Sigmoid colon (tissue), 6 donors: ENCODE measurements at regions not wholly inside any gene's neighbourhood (a gene's known extent, or its start where the extent isn't known, plus 50 kb on each side); places are given as distances from the start of the nearest gene placed in this dataset.

Experiments used
- DNase-seq: peaks from one replicate; pipeline ENCODE4 v3.0.0-alpha.2; 2019
- H3K27ac ChIP-seq, 4 donors: fragments of 200-600 bp; sonication (generic); one replicate each; pipeline ENCODE4 v1.5.1; 2016 to 2019; ENCODE audit warnings: mild to moderate bottlenecking in 1 of 4
- H3K27me3 ChIP-seq, 3 donors: fragments of 200-600 bp; sonication (generic); one replicate each; pipeline ENCODE4 v1.5.1; 2019; ENCODE audit warnings: mild to moderate bottlenecking in 1 of 3
- H3K36me3 ChIP-seq, 4 donors: fragments of 200-600 bp; sonication (generic); one replicate each; pipeline ENCODE4 v1.5.1; 2016 to 2019
- H3K4me1 ChIP-seq, 4 donors: fragments of 200-600 bp; sonication (generic); one replicate each; pipeline ENCODE4 v1.5.1; 2017 to 2019
- H3K4me3 ChIP-seq, 4 donors: fragments of 200-600 bp; sonication (generic); one replicate each; pipeline ENCODE4 v1.5.1; 2017 to 2019; ENCODE audit warnings: mild to moderate bottlenecking in 2 of 4, moderate library complexity in 1 of 4
- H3K9me3 ChIP-seq, 4 donors: fragments of 200-600 bp in 3 of 4; sonication (generic) in 3 of 4; one replicate each; pipeline versions ENCODE4 v1.5.1 to v1.6.1; 2013 to 2019
- EP300 ChIP-seq, 4 donors: sonication (generic); formaldehyde crosslinking; IDR thresholded peaks; one replicate each; pipeline ENCODE4 v1.6.1; 2017; ENCODE audit warnings: antibody characterized with exemption in 4 of 4
- POLR2A ChIP-seq, 2 donors: fragments of 450-650 bp; IDR thresholded peaks; one replicate each; pipeline ENCODE4 v1.6.1; 2016; ENCODE audit warnings: antibody characterized with exemption in 2 of 2, mild to moderate bottlenecking in 2 of 2, moderate library complexity in 2 of 2
- POLR2AphosphoS5 ChIP-seq, 4 donors: sonication (generic); formaldehyde crosslinking; IDR thresholded peaks; one replicate each; pipeline ENCODE4 v1.6.1; 2017; ENCODE audit warnings: antibody characterized with exemption in 4 of 4
- WGBS, 2 donors: extraction: QIAGEN DNeasy Blood & Tissue Kit; methylation state at CpG; one replicate each; pipeline ENCODE4 v1.1.7; 2013; 5-methylcytosine and 5-hydroxymethylcytosine counted together
- intact Hi-C: fragments of 100-400 bp; cut with DNase I; formaldehyde crosslinking; loops from one replicate; pipeline ENCODE4 v1.15.1; 2023
- TF ChIP-seq, protein P1 (sequence below), 4 experiments: fragments of 450-650 bp in 3 of 4; fragments of 200-600 bp in 1 of 4; IDR thresholded peaks; one replicate each; pipeline ENCODE4 v1.5.1; 2016 to 2019; ENCODE audit warnings: antibody characterized with exemption in 4 of 4, mild to moderate bottlenecking in 3 of 4, moderate library complexity in 2 of 4
- donor health status: healthy with polysubstance abuse.
- donor health status: healthy.

GRCh38 chr11:24238771-24239645 lies 257.8 kb upstream of the LUZP2 start:
- Histone ChIP-seq H3K4me3 (no peak overlapping the region), H3K27me3 (no peaks in the 10 kb centered on the region), H3K36me3 (no peaks in the 10 kb centered on the region), H3K9me3 (no peaks in the 10 kb centered on the region), H3K27ac (peak overlapping the region in 1 of 4 donors; percentile 55), H3K4me1 (peaks cover 0 to 16% (median 10%) of the 10 kb centered on the region in 4 donors)
- 74 to 79% methylated on average over 3 of the region's 3 CpGs for WGBS, 2 donors
- no peak for DNase-seq
- no peak for TF ChIP-seq EP300 (IDR thresholded peaks at IDR 0.05)
- TF ChIP-seq POLR2AphosphoS5 (IDR thresholded peaks at IDR 0.05) = no peak
- TF ChIP-seq, protein P1, sequence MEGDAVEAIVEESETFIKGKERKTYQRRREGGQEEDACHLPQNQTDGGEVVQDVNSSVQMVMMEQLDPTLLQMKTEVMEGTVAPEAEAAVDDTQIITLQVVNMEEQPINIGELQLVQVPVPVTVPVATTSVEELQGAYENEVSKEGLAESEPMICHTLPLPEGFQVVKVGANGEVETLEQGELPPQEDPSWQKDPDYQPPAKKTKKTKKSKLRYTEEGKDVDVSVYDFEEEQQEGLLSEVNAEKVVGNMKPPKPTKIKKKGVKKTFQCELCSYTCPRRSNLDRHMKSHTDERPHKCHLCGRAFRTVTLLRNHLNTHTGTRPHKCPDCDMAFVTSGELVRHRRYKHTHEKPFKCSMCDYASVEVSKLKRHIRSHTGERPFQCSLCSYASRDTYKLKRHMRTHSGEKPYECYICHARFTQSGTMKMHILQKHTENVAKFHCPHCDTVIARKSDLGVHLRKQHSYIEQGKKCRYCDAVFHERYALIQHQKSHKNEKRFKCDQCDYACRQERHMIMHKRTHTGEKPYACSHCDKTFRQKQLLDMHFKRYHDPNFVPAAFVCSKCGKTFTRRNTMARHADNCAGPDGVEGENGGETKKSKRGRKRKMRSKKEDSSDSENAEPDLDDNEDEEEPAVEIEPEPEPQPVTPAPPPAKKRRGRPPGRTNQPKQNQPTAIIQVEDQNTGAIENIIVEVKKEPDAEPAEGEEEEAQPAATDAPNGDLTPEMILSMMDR (IDR thresholded peaks at IDR 0.05) = no peak
- no peak for TF ChIP-seq POLR2A (IDR thresholded peaks at IDR 0.05)
- intact Hi-C loops = no loop called here

DNA sequence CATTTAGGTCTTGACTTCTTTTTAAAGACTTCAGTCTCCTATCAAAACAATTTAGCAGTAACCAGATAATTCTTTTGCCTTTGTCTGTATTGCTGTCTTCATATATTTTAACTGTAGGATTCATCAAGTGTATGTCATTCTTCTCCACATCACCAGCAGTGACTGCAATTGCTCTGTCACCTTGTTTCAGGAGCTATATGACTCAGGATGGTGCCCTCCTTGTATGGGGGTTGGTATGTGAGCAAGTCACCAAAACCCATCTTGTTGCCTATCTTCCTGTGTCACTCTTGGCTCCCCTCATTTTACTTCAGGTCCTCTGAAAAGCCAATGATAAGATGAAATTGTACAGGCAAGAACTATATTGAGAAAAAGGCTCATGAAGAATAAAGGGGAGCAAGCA lies 256.9 kb upstream of the LUZP2 start:
- Histone ChIP-seq H3K4me3 (no peak overlapping the region), H3K36me3 (no peaks in the 10 kb centered on the region), H3K4me1 (peaks cover 0 to 16% (median 10%) of the 10 kb centered on the region in 4 donors), H3K9me3 (no peaks in the 10 kb centered on the region), H3K27ac (peak overlapping the region in 1 of 4 donors; percentile 55), H3K27me3 (no peaks in the 10 kb centered on the region)
- intact Hi-C loops = no loop called here
- DNase-seq = no peak
- no peak for TF ChIP-seq POLR2A (IDR thresholded peaks at IDR 0.05)
- TF ChIP-seq POLR2AphosphoS5 (IDR thresholded peaks at IDR 0.05) = no peak

- H3K27me3 ChIP-seq = no peaks in the 10 kb centered on the region
- intact Hi-C loops = no loop called here
- no peak overlapping the region for H3K27ac ChIP-seq
- H3K4me1 ChIP-seq = peaks cover 0 to 16% (median 10%) of the 10 kb centered on the region in 4 donors
- H3K4me3 ChIP-seq = no peak overlapping the region
- DNase-seq = no peak
- 68 to 77% methylated on average over 1 of the region's 1 CpG for WGBS, 2 donors
- H3K9me3 ChIP-seq = no peaks in the 10 kb centered on the region
- H3K36me3 ChIP-seq = no peaks in the 10 kb centered on the region
- TF ChIP-seq, protein P1 (IDR thresholded peaks at IDR 0.05) = no peak
- TF ChIP-seq POLR2A (IDR thresholded peaks at IDR 0.05) (no peak), POLR2AphosphoS5 (IDR thresholded peaks at IDR 0.05) (no peak), EP300 (IDR thresholded peaks at IDR 0.05) (no peak)
Observed at GRCh38 chr11:24240496-24241175, 256.2 kb upstream of the LUZP2 start.

DNA sequence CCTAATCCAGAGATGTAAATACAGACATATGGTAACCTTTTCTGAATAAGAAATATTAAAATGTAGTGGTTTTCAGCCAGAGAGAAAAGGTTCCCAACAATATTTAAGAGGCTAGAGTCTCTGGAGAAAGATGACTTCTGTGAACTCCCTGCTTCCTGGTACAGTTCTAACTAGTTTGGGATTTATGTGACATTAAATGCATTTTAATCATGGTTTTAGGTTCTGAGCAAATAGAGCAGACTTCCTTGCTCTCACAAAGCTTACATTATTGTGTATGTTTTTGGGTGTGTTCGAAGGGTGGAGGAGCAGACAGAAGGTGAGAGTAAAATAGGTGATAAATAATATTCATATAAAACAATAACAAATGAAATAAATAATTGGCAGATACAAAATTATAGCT lies 250.1 kb upstream of the LUZP2 start:
- Histone ChIP-seq H3K9me3 (no peaks in the 10 kb centered on the region), H3K4me1 (no peaks in the 10 kb centered on the region), H3K27me3 (no peaks in the 10 kb centered on the region), H3K27ac (no peak overlapping the region), H3K4me3 (no peak overlapping the region), H3K36me3 (no peaks in the 10 kb centered on the region)
- 22 to 76% methylated on average over 1 of the region's 1 CpG for WGBS, 2 donors
- intact Hi-C loops = no loop called here
- no peak for DNase-seq
- TF ChIP-seq POLR2A (IDR thresholded peaks at IDR 0.05) (no peak), POLR2AphosphoS5 (IDR thresholded peaks at IDR 0.05) (no peak), EP300 (IDR thresholded peaks at IDR 0.05) (no peak)
- TF ChIP-seq, protein P1 (IDR thresholded peaks at IDR 0.05) = no peak

GRCh38 chr11:24247846-24248245 lies 249.0 kb upstream of the LUZP2 start:
- Histone ChIP-seq H3K27me3 (no peaks in the 10 kb centered on the region), H3K9me3 (no peaks in the 10 kb centered on the region), H3K4me1 (no peaks in the 10 kb centered on the region), H3K27ac (no peak overlapping the region), H3K4me3 (no peak overlapping the region), H3K36me3 (no peaks in the 10 kb centered on the region)
- intact Hi-C loops = no loop called here
- 85 to 90% methylated on average over 3 of the region's 3 CpGs for WGBS, 2 donors
- no peak for DNase-seq
- no peak for TF ChIP-seq POLR2A (IDR thresholded peaks at IDR 0.05)
- TF ChIP-seq, protein P1 (IDR thresholded peaks at IDR 0.05) = no peak
- no peak for TF ChIP-seq EP300 (IDR thresholded peaks at IDR 0.05)
- no peak for TF ChIP-seq POLR2AphosphoS5 (IDR thresholded peaks at IDR 0.05)
